KBM-7 (cell line): ENCODE measurements at regions not wholly inside any gene's neighbourhood (a gene's known extent, or its start where the extent isn't known, plus 50 kb on each side); places are given as distances from the start of the nearest gene placed in this dataset.

Experiments
- DNase-seq: peaks from one replicate; pipeline ENCODE4 v3.0.0-alpha.2; 2015
- in situ Hi-C: fragments of 300-500 bp; cut with MboI; formaldehyde crosslinking; loops from 2 replicates; pipeline ENCODE4 v1.14.3; 2020; ENCODE audit warnings: low sequenced_read_pairs, low pct_unique_long_range_greater_than_20kb, mixed read lengths

GRCh38 chr17:33661975-33662374, 368.9 kb upstream of the ASIC2 start:
- no peak for DNase-seq
- in situ Hi-C loops = no loop called here

DNA sequence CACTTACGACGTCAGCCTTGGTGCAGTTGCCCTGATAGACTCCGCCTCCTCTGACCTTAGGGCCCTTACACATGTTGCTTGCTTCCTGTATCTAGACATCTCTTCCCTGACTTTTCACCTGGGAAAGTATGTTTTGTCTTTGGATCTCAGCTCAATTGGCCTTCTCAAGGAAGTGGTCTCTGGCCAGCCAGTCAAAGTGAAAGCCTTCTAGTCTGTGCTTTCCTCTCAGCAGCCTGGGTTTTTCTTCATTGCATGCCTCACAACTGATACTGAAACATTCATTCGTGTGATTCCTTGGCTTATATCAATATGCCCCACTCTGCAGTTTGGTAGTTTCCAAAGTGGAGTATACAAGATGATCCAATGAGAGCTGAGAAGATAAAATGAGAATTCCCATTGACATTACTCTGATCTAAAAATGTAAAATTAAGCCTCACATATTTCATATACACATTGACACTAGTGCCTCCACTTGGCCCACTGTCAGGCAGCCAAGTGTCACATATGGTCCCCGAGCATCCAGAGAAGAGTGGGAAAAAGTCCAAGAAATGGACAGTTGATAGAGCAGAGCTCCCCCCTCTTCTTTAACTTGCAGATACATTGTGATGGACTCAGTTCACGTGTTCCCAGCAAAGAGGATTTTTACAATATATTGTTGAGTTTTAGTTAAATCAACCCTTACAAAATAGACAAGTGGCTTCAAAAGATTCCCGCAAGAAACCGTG, 371.2 kb upstream of the ASIC2 start:
- DNase-seq = no peak
- in situ Hi-C loops = no loop called here

- in situ Hi-C loops = no loop called here
- no peak for DNase-seq
Observed at GRCh38 chr17:33667052-33667509, 374.0 kb upstream of the ASIC2 start.

DNA sequence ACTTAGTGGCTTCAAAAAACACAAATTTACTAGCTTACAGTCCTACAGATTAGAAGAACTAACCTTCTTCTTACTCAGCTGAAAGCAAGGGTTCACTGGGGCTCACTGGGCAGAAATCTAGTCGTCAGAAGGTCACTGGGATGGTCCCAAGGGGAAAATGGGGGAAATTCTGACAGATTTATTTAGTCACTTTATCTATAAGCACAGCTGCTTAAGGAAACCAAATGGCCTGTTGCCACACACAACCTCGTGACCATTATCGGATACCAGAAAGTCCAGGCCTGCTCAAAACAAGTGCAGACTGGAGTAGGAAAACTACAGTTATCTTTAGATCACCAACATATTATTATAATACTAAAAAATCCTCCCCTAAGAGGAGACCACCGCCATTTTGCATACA, 374.6 kb upstream of the ASIC2 start:
- in situ Hi-C loops = no loop called here
- no peak for DNase-seq

DNA sequence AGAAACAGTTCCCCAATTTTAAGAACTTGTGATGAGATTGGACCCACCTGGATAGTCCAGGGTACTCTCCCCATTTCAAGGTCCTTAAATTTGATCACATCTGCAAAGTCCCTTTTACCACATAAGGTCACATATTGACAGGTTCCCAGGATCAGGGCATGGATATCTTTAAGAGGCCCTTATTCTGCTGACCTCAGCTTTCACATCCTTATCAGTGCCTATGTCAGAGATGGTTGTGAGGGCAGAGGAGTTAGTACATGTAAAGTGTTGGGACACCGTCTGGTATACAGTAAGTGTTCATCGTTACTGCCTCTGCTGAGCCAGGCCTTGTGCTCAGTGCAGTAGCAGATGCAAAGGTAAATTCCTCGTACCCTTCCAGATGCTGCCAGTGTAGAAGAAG, 375.4 kb upstream of the ASIC2 start:
- in situ Hi-C loops = no loop called here
- DNase-seq = no peak

GRCh38 chr17:33671491-33671890, 378.4 kb upstream of the ASIC2 start:
- DNase-seq = no peak
- in situ Hi-C loops = no loop called here

DNA sequence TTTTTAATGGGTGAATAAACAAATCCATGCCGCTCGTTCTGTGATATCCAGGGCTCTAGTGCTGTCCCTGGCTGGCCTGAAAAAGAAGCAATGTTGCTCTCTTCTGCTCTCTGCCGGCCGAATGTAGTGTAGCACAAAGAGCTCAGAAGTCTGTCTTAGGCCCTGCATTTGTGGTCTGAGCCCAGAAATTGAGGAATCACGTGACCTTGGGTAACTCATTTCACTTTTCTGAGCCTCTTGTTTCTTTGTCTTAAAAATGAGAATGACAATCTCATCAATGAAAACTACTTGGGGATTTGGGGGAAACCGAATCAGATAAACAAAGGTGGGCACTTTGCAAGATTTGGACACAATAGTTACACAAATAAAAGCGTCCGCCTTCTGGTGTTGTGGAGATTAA, 381.6 kb upstream of the ASIC2 start:
- in situ Hi-C loops = no loop called here
- peak; percentile 65 for DNase-seq

GRCh38 chr17:33676444-33676843, 383.3 kb upstream of the ASIC2 start:
- in situ Hi-C loops = no loop called here
- DNase-seq = no peak

GRCh38 chr17:33679595-33679994, 386.5 kb upstream of the ASIC2 start:
- in situ Hi-C loops = no loop called here
- no peak for DNase-seq

GRCh38 chr17:33680472-33680871, 387.4 kb upstream of the ASIC2 start:
- DNase-seq = no peak
- in situ Hi-C loops = no loop called here

- in situ Hi-C loops = no loop called here
- DNase-seq = no peak
Observed at GRCh38 chr17:33682599-33682998, 389.5 kb upstream of the ASIC2 start.

DNA sequence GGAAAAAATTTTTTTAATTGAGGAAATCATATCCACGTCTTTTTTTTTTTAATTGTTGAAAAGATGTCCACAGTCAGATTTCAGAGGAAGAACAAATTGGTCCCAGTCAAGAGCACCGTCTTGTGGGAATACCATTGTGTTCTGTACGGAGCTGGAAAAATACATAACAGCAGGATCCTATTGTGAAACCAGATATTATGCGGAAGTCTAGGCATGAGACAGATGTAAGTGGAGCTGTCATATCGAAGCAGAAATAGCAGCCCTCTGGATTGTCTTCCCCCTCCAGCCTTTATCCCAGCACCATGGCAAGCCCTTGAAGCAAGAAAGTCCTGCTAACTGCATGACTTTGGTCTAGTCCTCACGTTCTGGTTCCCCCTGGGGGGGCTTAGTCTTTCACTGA, 391.6 kb upstream of the ASIC2 start:
- in situ Hi-C loops = no loop called here
- DNase-seq = no peak

DNA sequence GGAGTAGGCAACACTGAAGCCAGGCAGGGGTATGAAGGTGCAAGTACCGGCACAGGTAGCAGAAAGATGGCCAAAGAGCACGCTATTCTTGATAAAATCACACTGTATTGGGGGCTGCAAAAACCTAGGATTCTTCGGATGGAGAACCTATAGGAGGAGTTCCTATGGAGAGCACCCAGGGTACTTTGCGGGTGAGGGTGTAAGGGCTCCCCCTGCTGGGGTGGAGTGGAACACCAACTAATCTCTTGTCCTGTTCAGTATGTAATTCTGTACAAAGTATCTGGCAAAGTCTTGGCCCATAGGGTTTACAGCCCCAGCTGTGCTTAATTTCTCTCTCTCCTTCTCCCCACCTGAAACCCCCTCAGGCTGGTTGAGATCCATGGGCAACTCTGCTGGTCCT, 393.1 kb upstream of the ASIC2 start:
- in situ Hi-C loops = no loop called here

GRCh38 chr17:33687831-33688230, 394.7 kb upstream of the ASIC2 start:
- in situ Hi-C loops = no loop called here
- no peak for DNase-seq

More for the DNA sequence above, 393.1 kb upstream of the ASIC2 start:
- DNase-seq = peak; percentile 14

- DNase-seq = no peak
- in situ Hi-C loops = no loop called here
Observed at GRCh38 chr17:33688771-33689170, 395.7 kb upstream of the ASIC2 start.

GRCh38 chr17:33689725-33690124, 396.6 kb upstream of the ASIC2 start:
- in situ Hi-C loops = no loop called here
- DNase-seq = no peak

- DNase-seq = no peak
- in situ Hi-C loops = no loop called here
Observed at GRCh38 chr17:33695431-33695830, 402.3 kb upstream of the ASIC2 start.

- in situ Hi-C loops = no loop called here
- DNase-seq = no peak
Observed at GRCh38 chr17:33696102-33696501, 403.0 kb upstream of the ASIC2 start.

DNA sequence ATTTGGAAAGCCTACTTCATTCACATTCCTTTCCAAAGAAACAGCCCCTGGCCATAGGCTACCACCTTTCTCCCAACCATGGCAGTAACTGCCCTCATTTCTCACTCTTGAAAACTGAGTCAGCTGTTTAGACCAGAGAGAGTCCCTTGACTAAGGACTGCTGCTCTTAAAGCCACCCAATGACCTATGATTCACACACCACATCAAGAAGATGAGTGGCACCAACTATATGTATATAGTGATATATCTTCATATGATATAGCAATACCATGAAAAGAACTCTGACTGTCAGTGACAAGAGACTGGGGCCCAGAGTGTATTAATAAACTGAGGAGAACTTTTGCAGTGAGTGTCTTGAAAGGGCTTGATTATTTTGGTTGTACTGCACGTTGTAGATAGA, 404.5 kb upstream of the ASIC2 start:
- DNase-seq = no peak
- in situ Hi-C loops = no loop called here

DNA sequence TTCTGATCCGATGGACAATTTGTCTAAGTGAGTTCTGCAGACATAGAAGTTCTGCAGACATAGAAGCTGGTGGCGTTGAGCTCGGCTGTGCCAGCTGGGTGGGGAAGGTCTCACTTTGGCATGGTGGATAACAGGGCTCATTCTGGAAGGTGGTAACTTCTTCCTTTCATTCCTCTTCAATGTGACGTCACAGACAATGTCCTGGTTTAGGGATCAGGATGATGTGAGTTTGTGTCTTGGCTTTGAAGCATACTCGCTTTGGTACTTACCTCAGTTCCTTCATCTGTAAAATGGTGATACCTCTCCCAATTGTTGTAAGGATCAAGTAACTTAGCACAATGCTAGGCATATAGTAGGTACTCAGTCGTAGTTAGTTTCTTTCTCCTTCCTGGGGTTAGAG, 408.8 kb upstream of the ASIC2 start:
- no peak for DNase-seq
- in situ Hi-C loops = no loop called here

- DNase-seq = no peak
- in situ Hi-C loops = no loop called here
Observed at GRCh38 chr17:33704856-33705255, 411.8 kb upstream of the ASIC2 start.
